GM23338 (cell line): ENCODE measurements at regions not wholly inside any gene's neighbourhood (a gene's known extent, or its start where the extent isn't known, plus 50 kb on each side); places are given as distances from the start of the nearest gene placed in this dataset.

Experiments
- ATAC-seq: fragments of 200-7000 bp; cut with Tn5 transposase; 3 replicates; pipeline ENCODE4 v1.9.1; 2020
- DNase-seq: peaks from one replicate; pipeline ENCODE4 v3.0.0-alpha.2; 2015; ENCODE audit warnings: low spot score
- H2AFZ ChIP-seq: fragments of 200-600 bp; sonication (generic); 2 replicates; pipeline ENCODE4 v1.8.0; 2016; ENCODE audit warnings: antibody characterized with exemption, mild to moderate bottlenecking, moderate library complexity
- H3F3A ChIP-seq: fragments of 200-600 bp; sonication (generic); replicated peaks from 2 replicates; pipeline ENCODE4 v1.8.0; 2017; ENCODE audit warnings: antibody characterized with exemption, mixed run types, low read depth
- H3K27ac ChIP-seq: fragments of 200-600 bp; sonication (generic); 2 replicates; pipeline ENCODE4 v1.6.1; 2016; ENCODE audit warnings: low read depth
- H3K27me3 ChIP-seq: fragments of 200-600 bp; sonication (generic); 2 replicates; pipeline ENCODE4 v1.8.0; 2016; ENCODE audit warnings: mild to moderate bottlenecking, mixed run types, moderate library complexity; ENCODE audit not compliant: insufficient read depth
- H3K36me3 ChIP-seq: fragments of 200-600 bp; sonication (generic); 2 replicates; pipeline ENCODE4 v1.8.0; 2016; ENCODE audit warnings: mild to moderate bottlenecking; ENCODE audit not compliant: insufficient read depth
- H3K4me1 ChIP-seq: fragments of 200-600 bp; sonication (generic); 2 replicates; pipeline ENCODE4 v1.8.0; 2016; ENCODE audit warnings: mild to moderate bottlenecking, moderate library complexity; ENCODE audit not compliant: insufficient read depth
- H3K4me2 ChIP-seq: fragments of 200-600 bp; sonication (generic); 2 replicates; pipeline ENCODE4 v1.7.1; 2017; ENCODE audit warnings: mixed run types
- H3K4me3 ChIP-seq: fragments of 200-600 bp; sonication (generic); 2 replicates; pipeline ENCODE4 v1.6.1; 2016; ENCODE audit warnings: mixed run types
- H3K79me2 ChIP-seq: fragments of 200-600 bp; sonication (generic); replicated peaks from 2 replicates; pipeline ENCODE4 v1.8.0; 2017; ENCODE audit warnings: mild to moderate bottlenecking; ENCODE audit not compliant: insufficient read depth
- H3K9me2 ChIP-seq: fragments of 200-600 bp; sonication (generic); 2 replicates; pipeline ENCODE4 v1.8.0; 2017; ENCODE audit not compliant: insufficient read depth
- H4K20me1 ChIP-seq: fragments of 200-600 bp; sonication (generic); replicated peaks from 2 replicates; pipeline ENCODE4 v1.8.0; 2017; ENCODE audit warnings: mild to moderate bottlenecking; ENCODE audit not compliant: insufficient read depth
- H3K27ac Mint-ChIP-seq: 2 replicates; pipeline ENCODE4 v1.8.0; 2020; ENCODE audit warnings: inconsistent platforms, mild to moderate bottlenecking, moderate library complexity, mixed read lengths
- H3K27me3 Mint-ChIP-seq: 3 replicates; pipeline ENCODE4 v1.8.0; 2022; ENCODE audit warnings: low read depth, mild to moderate bottlenecking, moderate library complexity, mixed read lengths, inconsistent platforms; ENCODE audit not compliant: insufficient read depth, poor library complexity
- H3K36me3 Mint-ChIP-seq: 3 replicates; pipeline ENCODE4 v1.8.0; 2021; ENCODE audit warnings: low read depth, mild to moderate bottlenecking, inconsistent platforms, moderate library complexity, mixed read lengths
- H3K4me1 Mint-ChIP-seq: 3 replicates; pipeline ENCODE4 v1.8.0; 2020; ENCODE audit warnings: mild to moderate bottlenecking, inconsistent platforms, mixed read lengths
- H3K4me3 Mint-ChIP-seq: 3 replicates; pipeline ENCODE4 v1.8.0; 2021; ENCODE audit warnings: moderate library complexity, mild to moderate bottlenecking, inconsistent platforms, mixed read lengths
- H3K9me3 Mint-ChIP-seq: 3 replicates; pipeline ENCODE4 v1.8.0; 2020; ENCODE audit warnings: moderate library complexity, mild to moderate bottlenecking, inconsistent platforms, mixed read lengths
- CREB1 ChIP-seq: fragments of 250-450 bp; sonication (Bioruptor Pico); IDR thresholded peaks from 2 replicates; pipeline ENCODE4 v1.5.0; 2020; ENCODE audit warnings: low read depth, mild to moderate bottlenecking, moderate library complexity
- EZH2 ChIP-seq: fragments of 200-600 bp; sonication (generic); IDR thresholded peaks from one replicate; pipeline ENCODE4 v1.8.0; 2017; ENCODE audit warnings: antibody characterized with exemption, mild to moderate bottlenecking, low read depth; ENCODE audit not compliant: unreplicated experiment
- JUNB ChIP-seq: IDR thresholded peaks from one replicate; pipeline ENCODE4 v1.6.1; 2016; ENCODE audit warnings: antibody characterized with exemption; ENCODE audit not compliant: unreplicated experiment
- NANOG ChIP-seq: IDR thresholded peaks from 2 replicates; pipeline ENCODE4 v1.6.1; 2016; ENCODE audit warnings: antibody characterized with exemption, borderline replicate concordance
- STAT1 ChIP-seq: IDR thresholded peaks from one replicate; pipeline ENCODE4 v1.6.1; 2016; ENCODE audit warnings: antibody characterized with exemption; ENCODE audit not compliant: unreplicated experiment
- ZNF331 ChIP-seq: fragments of 250-450 bp; sonication (Bioruptor Pico); IDR thresholded peaks from 2 replicates; pipeline ENCODE4 v1.5.0; 2020; ENCODE audit warnings: low read depth, mild to moderate bottlenecking, moderate library complexity
- TF ChIP-seq, protein P1 (sequence below): fragments of 250-450 bp; sonication (Bioruptor Pico); IDR thresholded peaks from 2 replicates; pipeline ENCODE4 v1.5.0; 2020; ENCODE audit warnings: mild to moderate bottlenecking, moderate library complexity
- TF ChIP-seq, protein P2 (sequence below): IDR thresholded peaks from 2 replicates; pipeline ENCODE4 v1.6.1; 2016; ENCODE audit warnings: antibody characterized with exemption

DNA sequence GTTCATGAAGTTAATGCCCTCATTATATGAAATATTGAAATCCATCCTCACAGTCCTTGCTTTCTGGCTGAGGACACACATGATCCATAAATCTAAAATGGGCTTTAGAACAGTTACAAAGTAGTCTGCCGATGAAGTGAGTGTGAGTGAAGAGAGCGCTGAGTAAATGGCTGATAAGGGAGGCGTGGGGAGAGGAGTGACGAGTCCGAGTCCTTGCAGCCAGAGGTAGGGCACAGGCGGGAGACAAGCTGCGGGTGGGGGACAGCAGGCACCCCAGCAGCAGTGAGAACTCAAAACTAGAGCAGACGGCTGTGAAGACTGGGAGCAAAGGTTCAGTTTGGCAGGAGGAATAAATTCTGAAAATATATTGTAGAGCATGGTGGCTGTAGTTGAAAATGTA is 140.1 kb upstream of the ATP2B1 start (continued):
- TF ChIP-seq NANOG, result no peak
- TF ChIP-seq, protein P1, sequence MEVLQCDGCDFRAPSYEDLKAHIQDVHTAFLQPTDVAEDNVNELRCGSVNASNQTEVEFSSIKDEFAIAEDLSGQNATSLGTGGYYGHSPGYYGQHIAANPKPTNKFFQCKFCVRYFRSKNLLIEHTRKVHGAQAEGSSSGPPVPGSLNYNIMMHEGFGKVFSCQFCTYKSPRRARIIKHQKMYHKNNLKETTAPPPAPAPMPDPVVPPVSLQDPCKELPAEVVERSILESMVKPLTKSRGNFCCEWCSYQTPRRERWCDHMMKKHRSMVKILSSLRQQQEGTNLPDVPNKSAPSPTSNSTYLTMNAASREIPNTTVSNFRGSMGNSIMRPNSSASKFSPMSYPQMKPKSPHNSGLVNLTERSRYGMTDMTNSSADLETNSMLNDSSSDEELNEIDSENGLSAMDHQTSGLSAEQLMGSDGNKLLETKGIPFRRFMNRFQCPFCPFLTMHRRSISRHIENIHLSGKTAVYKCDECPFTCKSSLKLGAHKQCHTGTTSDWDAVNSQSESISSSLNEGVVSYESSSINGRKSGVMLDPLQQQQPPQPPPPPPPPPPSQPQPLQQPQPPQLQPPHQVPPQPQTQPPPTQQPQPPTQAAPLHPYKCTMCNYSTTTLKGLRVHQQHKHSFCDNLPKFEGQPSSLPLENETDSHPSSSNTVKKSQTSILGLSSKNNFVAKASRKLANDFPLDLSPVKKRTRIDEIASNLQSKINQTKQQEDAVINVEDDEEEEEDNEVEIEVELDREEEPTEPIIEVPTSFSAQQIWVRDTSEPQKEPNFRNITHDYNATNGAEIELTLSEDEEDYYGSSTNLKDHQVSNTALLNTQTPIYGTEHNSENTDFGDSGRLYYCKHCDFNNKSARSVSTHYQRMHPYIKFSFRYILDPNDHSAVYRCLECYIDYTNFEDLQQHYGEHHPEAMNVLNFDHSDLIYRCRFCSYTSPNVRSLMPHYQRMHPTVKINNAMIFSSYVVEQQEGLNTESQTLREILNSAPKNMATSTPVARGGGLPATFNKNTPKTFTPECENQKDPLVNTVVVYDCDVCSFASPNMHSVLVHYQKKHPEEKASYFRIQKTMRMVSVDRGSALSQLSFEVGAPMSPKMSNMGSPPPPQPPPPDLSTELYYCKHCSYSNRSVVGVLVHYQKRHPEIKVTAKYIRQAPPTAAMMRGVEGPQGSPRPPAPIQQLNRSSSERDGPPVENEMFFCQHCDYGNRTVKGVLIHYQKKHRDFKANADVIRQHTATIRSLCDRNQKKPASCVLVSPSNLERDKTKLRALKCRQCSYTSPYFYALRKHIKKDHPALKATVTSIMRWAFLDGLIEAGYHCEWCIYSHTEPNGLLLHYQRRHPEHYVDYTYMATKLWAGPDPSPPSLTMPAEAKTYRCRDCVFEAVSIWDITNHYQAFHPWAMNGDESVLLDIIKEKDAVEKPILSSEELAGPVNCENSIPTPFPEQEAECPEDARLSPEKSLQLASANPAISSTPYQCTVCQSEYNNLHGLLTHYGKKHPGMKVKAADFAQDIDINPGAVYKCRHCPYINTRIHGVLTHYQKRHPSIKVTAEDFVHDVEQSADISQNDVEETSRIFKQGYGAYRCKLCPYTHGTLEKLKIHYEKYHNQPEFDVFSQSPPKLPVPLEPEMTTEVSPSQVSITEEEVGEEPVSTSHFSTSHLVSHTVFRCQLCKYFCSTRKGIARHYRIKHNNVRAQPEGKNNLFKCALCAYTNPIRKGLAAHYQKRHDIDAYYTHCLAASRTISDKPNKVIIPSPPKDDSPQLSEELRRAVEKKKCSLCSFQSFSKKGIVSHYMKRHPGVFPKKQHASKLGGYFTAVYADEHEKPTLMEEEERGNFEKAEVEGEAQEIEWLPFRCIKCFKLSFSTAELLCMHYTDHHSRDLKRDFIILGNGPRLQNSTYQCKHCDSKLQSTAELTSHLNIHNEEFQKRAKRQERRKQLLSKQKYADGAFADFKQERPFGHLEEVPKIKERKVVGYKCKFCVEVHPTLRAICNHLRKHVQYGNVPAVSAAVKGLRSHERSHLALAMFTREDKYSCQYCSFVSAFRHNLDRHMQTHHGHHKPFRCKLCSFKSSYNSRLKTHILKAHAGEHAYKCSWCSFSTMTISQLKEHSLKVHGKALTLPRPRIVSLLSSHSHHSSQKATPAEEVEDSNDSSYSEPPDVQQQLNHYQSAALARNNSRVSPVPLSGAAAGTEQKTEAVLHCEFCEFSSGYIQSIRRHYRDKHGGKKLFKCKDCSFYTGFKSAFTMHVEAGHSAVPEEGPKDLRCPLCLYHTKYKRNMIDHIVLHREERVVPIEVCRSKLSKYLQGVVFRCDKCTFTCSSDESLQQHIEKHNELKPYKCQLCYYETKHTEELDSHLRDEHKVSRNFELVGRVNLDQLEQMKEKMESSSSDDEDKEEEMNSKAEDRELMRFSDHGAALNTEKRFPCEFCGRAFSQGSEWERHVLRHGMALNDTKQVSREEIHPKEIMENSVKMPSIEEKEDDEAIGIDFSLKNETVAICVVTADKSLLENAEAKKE (CRISPR knock-in tag), result no peak
- TF ChIP-seq, protein P2, sequence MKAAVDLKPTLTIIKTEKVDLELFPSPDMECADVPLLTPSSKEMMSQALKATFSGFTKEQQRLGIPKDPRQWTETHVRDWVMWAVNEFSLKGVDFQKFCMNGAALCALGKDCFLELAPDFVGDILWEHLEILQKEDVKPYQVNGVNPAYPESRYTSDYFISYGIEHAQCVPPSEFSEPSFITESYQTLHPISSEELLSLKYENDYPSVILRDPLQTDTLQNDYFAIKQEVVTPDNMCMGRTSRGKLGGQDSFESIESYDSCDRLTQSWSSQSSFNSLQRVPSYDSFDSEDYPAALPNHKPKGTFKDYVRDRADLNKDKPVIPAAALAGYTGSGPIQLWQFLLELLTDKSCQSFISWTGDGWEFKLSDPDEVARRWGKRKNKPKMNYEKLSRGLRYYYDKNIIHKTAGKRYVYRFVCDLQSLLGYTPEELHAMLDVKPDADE, result no peak

DNA sequence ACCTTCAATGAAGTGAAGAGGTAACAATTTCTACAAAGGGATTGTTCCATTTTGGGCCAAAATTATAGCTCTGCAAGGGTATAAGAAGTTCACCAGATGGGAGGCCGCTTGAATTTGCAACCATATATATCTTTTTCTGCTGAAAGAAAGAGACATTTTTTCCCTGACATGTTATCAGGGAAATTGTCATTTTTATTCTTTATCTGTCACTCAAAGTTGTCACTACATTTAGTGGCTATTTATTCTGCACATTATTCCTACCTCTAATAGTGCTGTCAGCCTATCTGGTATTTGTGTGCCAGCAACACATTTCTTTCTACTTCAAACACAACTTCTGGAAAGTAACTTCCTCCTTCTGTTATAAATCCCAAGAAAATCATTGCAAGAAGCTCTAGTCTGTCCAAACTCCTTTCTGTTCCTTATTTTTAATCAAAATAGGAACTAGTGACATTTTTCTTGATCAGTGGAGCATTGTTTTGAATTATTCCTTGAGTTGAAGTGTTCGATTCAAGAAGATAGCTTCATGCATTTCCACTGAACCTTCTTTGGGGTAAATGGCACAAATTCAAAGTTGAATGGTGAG is 137.9 kb upstream of the ATP2B1 start:
- Histone ChIP-seq H3K4me2 (no peak overlapping the region), H3F3A (no peaks in the 10 kb centered on the region), H4K20me1 (no peaks in the 10 kb centered on the region), H3K36me3 (no peaks in the 10 kb centered on the region), H3K27ac (no peak overlapping the region), H3K4me1 (no peaks in the 10 kb centered on the region), H3K27me3 (no peaks in the 10 kb centered on the region), H2AFZ (no peak overlapping the region), H3K9me2 (no peaks in the 10 kb centered on the region), H3K4me3 (no peak overlapping the region), H3K79me2 (no peaks in the 10 kb centered on the region)
- DNase-seq (no peak), ATAC-seq (no peak)
- no peaks in the 10 kb centered on the region for H3K9me3 Mint-ChIP-seq
- no peak overlapping the region for H3K4me3 Mint-ChIP-seq
- no peaks in the 10 kb centered on the region for H3K36me3 Mint-ChIP-seq
- no peaks in the 10 kb centered on the region for H3K27me3 Mint-ChIP-seq
- H3K4me1 Mint-ChIP-seq, result no peaks in the 10 kb centered on the region
- H3K27ac Mint-ChIP-seq, result no peak overlapping the region
- TF ChIP-seq JUNB (no peak), EZH2 (no peak), ZNF331 (CRISPR knock-in tag) (no peak), CREB1 (no peak), STAT1 (no peak)
- TF ChIP-seq, protein P1 (CRISPR knock-in tag), result no peak
